ENCODE measurements at regions not wholly inside any gene's neighbourhood (a gene's known extent, or its start where the extent isn't known, plus 50 kb on each side); places are given as distances from the start of the nearest gene placed in this dataset.
"Not testable (repeated sequence)": the region's sequence is repeated elsewhere in the genome, so short reads cannot be mapped to it uniquely, and the experiment has no call there.

DNA sequence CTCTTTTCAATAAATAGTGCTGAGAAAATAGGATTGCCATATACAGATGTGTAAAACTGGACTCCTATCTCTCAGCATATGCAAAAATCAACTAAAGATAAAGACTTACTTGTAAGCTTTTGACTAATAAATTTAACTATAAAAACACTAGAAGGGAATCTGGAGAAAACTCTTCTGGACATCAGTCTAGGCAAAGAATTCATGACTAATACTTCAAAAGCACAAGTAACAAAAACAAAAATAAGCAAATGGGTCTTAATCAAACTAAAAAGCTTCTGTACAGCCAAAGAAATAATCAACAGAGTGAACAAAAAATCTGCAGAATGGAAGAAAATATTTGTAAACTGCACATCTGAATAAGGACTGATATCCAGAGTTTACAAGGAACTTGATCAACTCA lies 1122.2 kb downstream of the TBL1XR1 start:
- TF ChIP-seq POLR2A (IDR thresholded peaks at IDR 0.05; ENCODE audit: low read depth, low read length), result no peak
- no peak for FAIRE-seq

DNA sequence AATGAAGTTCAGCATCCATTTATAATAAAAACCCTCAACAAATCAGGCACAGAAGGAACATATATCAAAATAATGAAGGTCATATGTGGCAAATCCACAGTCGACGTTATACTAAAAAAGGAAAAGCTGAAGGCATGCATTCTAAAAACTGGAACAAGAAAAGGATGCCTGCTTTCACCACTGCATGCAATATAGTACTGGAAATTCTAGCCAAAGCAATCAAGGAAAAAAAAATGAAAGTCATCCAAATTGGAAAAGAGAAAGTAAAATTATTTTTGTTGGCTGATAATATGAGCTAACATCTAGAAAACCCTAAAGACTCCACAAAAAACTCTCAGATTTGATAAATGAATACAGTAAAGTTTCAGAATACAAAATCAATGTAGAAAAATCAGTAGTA lies 1123.2 kb downstream of the TBL1XR1 start:
- TF ChIP-seq POLR2A (IDR thresholded peaks at IDR 0.05; ENCODE audit: low read depth, low read length), result no peak
- DNase-seq (ENCODE audit: insufficient read length, low spot score) (no peak), FAIRE-seq (no peak)

More for the DNA sequence above, 1122.2 kb downstream of the TBL1XR1 start:
- DNase-seq (ENCODE audit: insufficient read length, low spot score), result no peak

GRCh38 chr3:176071943-176072342 lies 1125.3 kb downstream of the TBL1XR1 start:
- TF ChIP-seq POLR2A (IDR thresholded peaks at IDR 0.05; ENCODE audit: low read depth, low read length), result no peak
- FAIRE-seq (no peak), DNase-seq (ENCODE audit: insufficient read length, low spot score) (no peak)

DNA sequence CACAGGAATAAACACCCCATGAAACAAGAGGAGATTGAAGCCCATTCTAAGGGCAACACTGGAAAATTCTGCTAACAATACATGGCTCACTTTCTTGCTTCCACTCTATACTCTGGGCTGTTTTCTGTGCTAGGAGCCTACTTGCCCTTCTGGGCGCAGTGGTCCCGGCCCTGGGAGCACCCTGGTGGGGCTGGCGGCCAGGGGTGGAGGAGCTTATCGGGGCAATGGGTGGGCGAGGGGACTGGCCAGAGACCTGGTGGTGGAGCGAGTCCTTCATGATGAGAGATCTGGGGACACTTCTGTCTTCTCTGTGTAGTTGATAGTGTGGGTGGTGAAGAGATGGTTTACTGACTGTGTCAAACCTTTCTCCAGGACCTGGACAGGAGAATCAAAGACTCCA lies 1128.5 kb downstream of the TBL1XR1 start:
- FAIRE-seq, result no peak
- no peak for TF ChIP-seq POLR2A (IDR thresholded peaks at IDR 0.05; ENCODE audit: low read depth, low read length)
- DNase-seq (ENCODE audit: insufficient read length, low spot score), result no peak

GRCh38 chr3:176058856-176059255 lies 1138.4 kb downstream of the TBL1XR1 start:
- no peak for FAIRE-seq
- no peak for DNase-seq (ENCODE audit: insufficient read length, low spot score)
- TF ChIP-seq POLR2A (IDR thresholded peaks at IDR 0.05; ENCODE audit: low read depth, low read length), result no peak

DNA sequence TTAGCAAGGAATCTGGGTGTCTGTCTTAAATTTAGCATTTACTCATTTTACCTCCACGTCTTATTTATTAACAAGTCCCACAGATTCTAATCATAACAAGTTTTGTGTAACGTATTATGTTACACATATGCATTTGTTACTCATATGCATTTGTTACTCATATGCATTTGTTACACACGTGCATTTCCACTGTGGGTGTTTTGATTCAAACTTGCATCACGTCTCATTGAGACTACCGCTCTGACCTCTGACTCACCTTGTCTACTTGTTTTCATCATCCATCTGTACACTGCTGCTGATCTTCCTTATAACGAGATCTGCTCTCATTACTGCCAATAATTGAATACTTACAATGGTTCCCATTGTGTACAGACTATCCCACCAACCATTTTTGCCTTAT lies 1141.4 kb downstream of the TBL1XR1 start:
- FAIRE-seq, result no peak
- no peak for DNase-seq (ENCODE audit: insufficient read length, low spot score)
- TF ChIP-seq POLR2A (IDR thresholded peaks at IDR 0.05; ENCODE audit: low read depth, low read length), result no peak

GRCh38 chr3:176051766-176052165 lies 1145.5 kb downstream of the TBL1XR1 start:
- no peak for TF ChIP-seq POLR2A (IDR thresholded peaks at IDR 0.05; ENCODE audit: low read depth, low read length)
- DNase-seq (ENCODE audit: insufficient read length, low spot score) (no peak), FAIRE-seq (no peak)

DNA sequence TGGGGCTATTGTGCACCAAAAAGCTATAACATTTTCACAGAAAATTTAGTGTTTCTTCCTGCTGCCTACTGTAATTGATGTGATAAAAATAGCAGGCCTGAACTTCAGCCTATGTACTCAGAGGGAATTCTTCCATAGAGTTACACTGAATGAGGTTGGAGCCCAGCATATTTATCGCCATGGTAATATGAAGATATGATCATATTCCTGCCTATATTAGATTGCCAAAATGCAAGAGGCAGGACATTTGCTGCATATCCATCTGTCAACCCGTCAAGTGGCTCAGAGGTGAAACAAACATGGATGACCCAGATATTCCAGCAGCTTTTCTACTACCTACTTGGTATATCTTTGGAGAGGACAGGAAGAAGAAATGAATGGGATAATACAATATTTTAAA lies 1150.6 kb downstream of the TBL1XR1 start:
- DNase-seq (ENCODE audit: insufficient read length, low spot score) (no peak), FAIRE-seq (no peak)
- no peak for TF ChIP-seq POLR2A (IDR thresholded peaks at IDR 0.05; ENCODE audit: low read depth, low read length)

DNA sequence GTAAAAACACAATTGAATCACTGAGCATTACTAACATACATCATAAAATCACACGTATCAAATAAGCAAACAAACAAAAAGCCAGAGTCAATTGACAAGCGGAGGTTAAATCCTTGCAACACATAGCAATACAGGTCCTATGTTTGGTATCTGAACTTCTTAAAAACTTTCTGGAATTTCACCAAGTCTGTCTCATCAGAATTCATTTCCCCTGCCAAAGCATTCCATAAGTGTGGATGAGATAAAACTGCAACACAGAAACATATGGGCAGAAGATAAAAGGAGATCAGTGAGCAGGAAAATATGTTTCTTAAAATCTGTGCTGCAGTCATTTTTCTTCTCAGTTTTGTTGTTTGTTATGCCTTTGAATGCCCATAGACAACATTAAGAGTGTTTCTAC lies 1155.5 kb downstream of the TBL1XR1 start:
- no peak for DNase-seq (ENCODE audit: insufficient read length, low spot score)
- TF ChIP-seq POLR2A (IDR thresholded peaks at IDR 0.05; ENCODE audit: low read depth, low read length), result no peak
- FAIRE-seq, result no peak

- FAIRE-seq, result no peak
- TF ChIP-seq POLR2A (IDR thresholded peaks at IDR 0.05; ENCODE audit: low read depth, low read length), result no peak
- no peak for DNase-seq (ENCODE audit: insufficient read length, low spot score)
Measured at GRCh38 chr3:176041185-176041584, 1156.1 kb downstream of the TBL1XR1 start.

DNA sequence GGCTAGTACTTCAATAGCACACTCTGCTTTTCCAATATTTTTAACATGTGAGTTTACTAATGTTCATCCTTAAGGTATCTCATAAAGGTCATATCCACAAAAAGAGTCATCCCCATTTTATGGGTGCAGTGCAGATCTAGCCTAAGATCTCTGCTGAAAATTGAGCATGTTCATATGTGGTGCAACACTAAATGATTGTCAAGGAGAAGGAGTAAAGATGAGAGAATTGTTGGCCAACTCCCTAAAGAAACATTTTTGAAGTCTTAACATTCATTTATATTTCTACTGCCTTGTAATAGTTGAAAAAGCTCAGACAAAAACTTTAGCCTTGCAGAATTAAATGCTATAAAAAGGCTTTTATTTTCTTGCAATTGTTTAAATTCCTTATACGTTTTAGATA lies 1159.6 kb downstream of the TBL1XR1 start:
- DNase-seq (ENCODE audit: insufficient read length, low spot score), result no peak
- TF ChIP-seq POLR2A (IDR thresholded peaks at IDR 0.05; ENCODE audit: low read depth, low read length), result no peak
- FAIRE-seq, result no peak

DNA sequence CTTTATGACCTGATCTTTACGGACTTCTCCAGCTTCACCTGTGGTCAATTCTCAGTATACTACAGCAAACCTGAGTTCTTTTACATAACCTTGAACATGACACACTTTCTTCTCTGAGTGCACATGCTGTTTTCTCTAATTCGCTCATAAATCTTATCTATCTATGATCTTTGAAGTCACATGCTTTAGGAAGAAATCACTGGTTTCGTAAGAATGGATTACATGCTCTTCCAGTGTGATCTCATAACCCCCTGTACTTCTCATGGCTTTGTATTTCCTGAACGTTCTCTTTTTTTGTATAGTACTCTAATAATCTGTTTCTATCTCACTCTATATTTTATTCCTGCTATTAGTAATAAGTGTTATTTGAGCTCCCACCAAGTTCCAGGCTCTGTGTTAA lies 1165.2 kb downstream of the TBL1XR1 start:
- no peak for TF ChIP-seq POLR2A (IDR thresholded peaks at IDR 0.05; ENCODE audit: low read depth, low read length)
- DNase-seq (ENCODE audit: insufficient read length, low spot score) (no peak), FAIRE-seq (no peak)

GRCh38 chr3:176016203-176016602 lies 1157.1 kb downstream of the NAALADL2 start:
- FAIRE-seq; DNase-seq (ENCODE audit: insufficient read length, low spot score): not testable (repeated sequence)

GRCh38 chr3:176015228-176015627 lies 1156.1 kb downstream of the NAALADL2 start:
- not testable (repeated sequence) for DNase-seq (ENCODE audit: insufficient read length, low spot score); FAIRE-seq

- no peak for FAIRE-seq
- no peak for TF ChIP-seq POLR2A (IDR thresholded peaks at IDR 0.05; ENCODE audit: low read depth, low read length)
- DNase-seq (ENCODE audit: insufficient read length, low spot score), result no peak
Measured at GRCh38 chr3:176009256-176009655, 1150.1 kb downstream of the NAALADL2 start.

- no peak for FAIRE-seq
- no peak for TF ChIP-seq POLR2A (IDR thresholded peaks at IDR 0.05; ENCODE audit: low read depth, low read length)
- no peak for DNase-seq (ENCODE audit: insufficient read length, low spot score)
Measured at GRCh38 chr3:176005564-176005963, 1146.4 kb downstream of the NAALADL2 start.

All from H54 (cell line).